Activated T-helper 1 cell treated with anti-CD3 and anti-CD28 coated beads, Interleukin-2, amount 50 U/mL, for 16 hours (primary cell): ENCODE measurements at regions not wholly inside any gene's neighbourhood (a gene's known extent, or its start where the extent isn't known, plus 50 kb on each side); places are given as distances from the start of the nearest gene placed in this dataset.

Experiments used
- DNase-seq, 2 donors: peaks; one replicate each; pipeline ENCODE4 v3.0.0-alpha.2; 2020; ENCODE audit warnings: low read depth in 1 of 2, low spot score in 1 of 2

DNA sequence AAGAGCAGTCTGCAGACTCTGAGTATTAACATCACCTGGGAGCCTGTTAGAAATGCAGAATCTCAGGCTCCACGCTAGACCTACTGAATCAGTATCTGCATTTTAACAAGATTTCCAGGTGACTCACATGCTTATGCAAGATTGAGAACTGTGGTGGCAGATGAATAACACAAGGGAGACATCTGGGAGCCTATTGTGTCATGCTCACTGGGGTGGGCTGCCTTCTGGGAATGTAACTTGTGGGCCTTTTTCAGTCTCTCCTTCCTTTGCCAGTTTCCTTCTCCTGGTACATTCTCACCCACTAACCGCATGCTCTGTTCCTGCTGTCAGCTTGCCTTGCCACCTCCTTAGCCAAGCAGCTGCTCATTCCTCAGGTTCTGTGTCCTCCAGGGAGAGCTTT is 176.6 kb upstream of the C9orf72 start:
- no peak for DNase-seq

DNA sequence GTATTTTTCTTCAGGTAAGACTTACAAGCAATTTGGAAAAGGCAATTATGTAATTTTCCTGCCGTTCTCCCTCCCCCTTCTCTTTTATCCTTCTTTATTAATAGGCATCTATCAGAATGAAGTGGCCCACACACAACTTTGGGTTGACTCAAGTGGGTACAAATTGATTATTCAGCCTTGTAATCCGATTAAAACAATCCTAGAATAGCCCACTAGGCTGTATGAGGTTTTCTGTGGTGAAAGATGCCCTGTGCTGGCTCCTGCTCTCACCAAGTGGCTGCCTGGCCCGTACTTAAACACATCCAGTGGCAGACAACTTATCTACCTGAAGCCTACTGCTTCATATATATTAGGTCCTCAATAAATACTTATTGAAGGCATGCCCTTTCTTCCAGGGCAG is 177.3 kb upstream of the C9orf72 start:
- DNase-seq = no peak

DNA sequence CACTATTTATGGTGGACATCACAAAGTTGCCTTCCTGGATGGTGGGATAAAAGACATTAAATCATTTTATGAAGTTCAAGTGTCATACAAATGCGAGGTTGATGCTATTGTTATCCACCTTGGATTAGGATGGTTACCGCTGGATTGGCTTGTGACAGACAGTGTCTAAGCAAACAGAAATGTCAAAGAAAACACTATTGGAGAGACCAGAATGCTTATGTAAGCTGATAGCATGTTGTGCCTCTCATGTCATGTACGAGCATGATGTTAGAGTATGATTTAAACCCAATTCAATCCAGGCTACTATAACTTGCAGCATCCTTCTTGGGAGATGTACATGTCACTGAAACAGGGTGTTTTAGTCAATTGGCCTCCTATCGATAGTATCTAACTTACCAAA is 178.8 kb upstream of the C9orf72 start:
- DNase-seq = no peak

DNA sequence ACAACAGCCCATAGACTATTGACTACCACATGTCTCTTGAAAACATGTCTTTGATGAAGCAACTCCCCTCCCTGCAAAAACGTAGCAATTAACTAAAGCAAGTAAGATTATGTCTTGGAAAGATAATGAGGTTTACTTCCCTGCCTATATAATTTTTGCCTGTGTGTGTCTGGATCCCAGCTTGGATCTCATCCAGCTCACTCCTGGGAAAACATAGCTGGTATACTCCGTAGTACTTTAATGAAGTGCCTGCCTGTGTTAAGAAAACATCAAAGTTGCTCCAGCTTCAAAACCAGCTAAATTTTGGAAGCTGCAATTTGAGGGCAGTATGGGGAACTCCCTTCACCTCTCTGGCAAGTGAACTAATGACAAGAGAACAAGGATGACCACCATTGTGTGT is 182.6 kb upstream of the C9orf72 start:
- no peak for DNase-seq

DNA sequence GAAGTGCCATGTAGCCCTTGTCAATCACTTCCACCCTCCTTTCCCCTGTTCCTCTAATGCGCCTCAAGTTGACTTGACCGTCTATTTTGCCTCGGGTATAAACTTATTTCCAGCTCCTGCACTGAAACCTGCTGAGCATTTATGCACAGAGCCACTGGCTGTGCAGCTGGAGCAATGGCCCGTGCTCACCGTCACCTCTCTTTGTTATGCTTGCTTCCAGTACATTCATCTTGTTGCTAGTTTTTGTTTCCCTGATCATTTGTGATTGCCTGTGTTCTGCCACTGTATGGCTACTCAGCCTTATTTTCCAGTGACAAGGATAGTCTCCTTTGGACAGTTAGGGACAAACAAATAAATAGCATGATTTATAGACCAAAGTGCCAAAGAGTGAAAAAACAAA is 183.1 kb upstream of the C9orf72 start:
- DNase-seq = no peak

DNA sequence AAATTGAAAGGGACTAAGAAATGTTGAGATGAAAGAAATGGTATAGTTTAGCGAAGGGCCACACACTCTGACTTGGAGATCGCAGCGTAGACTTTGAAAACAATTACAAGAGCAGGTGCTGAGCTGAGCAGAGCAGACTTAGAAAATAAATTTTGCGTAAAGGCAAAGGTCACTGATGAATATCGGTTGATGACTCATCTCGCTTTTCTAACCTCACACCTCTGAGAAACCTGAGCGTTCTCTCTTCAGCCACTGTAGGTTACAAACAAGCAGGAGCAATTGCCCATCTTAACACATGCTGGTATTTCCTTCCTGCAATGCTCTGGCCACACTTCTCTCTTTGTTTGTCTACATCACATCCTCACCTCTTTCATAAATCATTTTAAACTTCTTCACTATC is 190.6 kb upstream of the C9orf72 start:
- DNase-seq = no peak

DNA sequence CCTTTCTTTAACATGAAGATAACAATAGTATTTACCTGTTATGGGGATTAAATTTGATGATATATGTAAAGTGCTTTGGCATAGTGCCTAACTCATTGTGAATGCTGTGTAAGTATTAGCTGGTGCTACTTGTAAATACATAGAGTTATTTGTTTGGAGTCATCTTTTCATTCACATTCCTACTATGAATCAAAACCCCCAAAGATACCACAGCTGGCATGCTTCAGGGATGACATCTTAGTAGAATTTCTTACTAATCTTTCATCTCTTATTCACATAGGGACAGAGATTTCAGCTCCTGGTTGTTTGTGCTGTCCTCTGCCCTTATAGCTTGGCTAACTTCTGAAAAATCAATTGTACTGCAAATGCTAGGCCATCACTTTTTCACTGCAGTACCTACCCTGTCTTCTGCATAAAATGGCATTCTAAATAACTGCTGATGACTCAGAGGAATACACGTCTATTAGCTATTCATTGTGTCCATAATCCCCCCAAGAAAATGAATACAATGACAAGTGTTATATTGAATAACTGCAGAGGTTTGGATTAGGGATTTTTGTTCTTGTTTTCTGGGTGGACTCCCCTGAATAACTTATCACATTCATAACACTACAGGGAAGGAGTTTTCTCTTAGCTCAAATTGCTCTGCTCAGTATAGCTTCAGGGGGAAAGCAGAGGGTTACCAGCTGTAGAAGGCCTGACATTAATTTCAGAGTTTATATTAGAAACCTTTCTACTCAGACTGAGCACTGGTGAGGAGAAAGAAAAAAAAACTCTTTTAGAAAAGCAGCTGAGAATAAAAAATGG is 192.2 kb upstream of the C9orf72 start:
- DNase-seq = no peak

DNA sequence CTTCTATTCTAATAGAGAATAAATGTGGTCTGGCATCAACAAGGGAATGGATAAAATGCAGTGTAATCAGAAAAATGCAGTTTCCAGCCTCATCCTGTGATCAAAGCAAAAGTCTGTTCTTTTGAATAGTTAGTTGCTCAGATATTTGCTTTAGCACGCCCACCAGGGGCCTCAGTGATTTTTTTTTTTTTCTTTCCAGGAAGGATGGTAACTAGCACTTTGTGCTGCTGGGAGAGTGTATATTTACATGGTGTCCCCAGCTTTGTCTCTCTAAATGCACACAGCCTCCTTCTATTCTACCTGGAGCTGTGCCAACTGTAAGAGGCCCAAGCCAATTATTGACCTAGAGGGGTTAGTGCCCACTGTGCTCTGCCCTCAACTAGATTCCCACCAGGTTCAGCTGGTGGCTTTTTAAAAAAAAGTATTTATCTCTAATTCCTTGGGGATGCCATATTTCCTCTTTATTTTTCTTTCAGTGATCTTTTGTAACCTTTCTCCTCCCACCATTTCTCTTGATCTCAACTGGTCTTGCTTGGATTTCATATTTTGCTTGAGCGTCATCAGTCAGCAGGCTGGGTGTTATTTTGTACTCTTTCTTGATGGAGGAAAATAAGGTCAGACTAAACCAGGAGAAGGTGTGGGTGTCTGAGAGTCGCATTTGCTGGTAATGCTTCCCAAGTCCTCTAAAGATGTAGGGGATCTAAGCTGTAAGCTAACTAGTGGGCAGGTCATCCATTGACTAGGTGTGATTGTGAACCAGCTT is 193.0 kb upstream of the C9orf72 start:
- DNase-seq = no peak

DNA sequence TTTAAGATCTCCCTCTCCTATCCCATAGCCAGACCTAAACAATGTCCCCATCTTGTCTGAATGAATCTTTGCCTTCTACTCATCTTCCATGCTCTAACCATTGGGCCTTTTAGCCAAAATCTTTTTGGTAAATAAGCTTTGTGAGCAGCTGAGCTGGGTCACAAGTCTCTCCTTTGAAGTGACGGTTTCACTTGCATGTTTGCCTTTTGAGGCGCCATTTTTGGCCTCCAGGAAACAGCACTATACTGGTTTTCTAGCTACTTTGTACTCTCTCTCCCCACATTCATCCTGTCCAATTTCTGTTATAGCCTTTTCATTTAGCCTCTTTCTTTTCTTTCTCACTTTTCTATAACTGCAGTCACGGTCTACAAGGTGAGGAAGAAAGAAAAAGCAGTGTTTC is 195.5 kb upstream of the C9orf72 start:
- DNase-seq = no peak

DNA sequence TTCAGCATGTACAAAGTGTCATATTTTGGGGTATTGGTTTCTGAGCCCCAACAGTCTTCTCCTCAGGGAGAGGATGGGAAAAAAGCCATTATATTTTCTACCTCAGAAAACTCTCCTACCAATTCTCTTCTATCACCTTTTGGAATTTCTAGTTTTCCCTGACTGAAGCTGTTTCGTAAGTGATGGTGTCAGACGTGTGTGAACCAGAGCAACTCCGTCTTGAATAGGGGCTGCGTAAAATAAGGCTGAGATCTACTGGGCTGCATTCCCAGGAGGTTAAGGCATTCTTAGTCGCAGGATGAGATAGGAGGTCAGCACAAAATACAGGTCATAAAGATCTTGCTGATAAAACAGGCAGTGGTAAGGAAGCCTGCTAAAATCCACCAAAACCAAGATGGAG is 197.3 kb upstream of the C9orf72 start:
- no peak for DNase-seq

DNA sequence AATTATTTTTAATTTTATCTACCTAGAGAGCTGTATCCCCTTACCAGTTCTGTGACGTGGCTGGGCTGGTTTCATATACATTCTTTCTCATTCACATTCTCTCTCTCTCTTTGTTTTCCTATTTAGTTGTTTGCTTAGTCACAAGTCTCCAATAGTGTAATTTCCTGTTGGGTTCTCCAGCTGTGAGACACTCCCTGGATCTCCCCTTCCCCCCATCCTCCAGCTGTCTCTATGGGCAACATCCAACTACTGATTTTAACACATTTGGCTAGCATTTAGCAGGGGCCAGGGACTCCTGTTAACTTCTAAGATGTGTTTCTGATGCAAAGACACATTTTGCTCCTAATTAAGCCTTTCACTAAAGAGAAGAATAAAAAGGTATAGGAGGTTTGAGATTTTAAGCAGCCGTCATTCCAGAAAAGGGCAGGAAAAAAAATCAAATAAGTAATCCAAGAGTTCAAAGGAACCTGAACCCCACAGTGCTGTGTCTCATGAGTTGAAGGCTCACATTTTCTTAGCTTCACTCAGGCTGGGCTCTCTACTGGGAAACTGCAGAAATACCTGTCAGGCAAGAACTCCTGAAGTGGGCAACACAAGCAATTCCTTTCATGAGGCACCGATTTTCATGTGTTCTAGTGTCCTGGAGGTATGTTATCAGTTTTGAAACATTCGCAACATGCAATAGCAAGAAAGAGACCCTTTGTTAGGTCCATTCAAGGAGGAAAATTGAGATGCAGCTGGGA is 198.7 kb upstream of the C9orf72 start:
- no peak for DNase-seq

DNA sequence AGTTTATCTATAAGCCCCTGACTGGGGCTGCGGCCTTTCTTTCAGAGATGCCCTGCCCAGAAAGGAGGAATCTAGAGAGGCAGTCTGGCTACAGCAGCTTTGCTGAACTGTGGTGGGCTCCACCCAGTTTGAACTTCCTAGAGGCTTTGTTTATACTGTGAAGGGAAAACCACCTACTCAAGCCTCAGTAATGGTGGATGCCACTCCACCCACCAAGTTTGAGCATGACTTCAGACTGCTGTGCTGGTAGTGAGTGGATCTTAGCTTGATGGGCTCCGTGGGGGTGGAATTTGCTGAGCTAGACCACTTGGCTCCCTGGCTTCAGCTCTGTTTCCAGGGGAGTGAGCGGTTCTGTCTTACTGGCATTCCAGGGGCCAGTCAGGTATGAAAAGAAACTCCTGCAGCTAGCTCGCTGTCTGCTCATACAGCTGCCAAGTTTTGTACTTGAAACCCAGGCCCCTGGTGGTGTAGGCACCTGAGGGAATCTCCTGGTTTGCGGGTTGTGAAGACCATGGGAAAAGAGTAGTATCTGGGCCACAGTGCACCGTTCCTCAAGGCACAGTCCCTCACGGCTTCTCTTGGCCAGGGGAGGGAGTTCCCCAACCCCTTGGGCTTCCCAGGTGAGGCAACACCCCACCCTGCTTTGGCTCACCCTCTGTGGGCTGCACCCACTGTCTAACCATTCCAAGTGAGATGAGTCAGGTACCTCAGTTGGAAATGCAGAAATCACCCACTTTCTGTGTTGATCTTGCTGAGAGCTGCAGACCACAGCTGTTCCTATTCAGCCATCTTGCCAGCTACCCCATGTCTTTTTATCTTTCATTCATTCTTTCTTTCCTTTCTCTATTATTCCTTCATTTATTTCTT is 211.8 kb upstream of the C9orf72 start:
- DNase-seq = no peak

DNA sequence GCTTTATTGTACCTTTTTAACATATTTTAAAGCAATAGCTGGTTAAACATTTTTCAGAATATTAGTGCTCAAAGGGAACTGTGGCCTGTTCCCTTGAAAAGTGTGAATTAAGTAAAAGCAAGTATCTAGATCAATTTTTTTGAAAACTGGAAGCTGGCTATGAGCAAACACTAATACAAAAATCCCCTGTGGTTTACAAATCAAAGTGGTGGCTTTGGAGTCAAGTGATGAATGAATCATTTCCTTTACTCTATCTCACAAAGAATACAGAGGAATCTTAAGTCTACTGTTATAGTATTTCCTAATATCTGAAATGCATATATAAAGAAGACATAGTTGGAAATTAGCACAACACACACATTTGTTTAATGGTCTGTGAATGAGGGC is 212.4 kb upstream of the C9orf72 start:
- no peak for DNase-seq

DNA sequence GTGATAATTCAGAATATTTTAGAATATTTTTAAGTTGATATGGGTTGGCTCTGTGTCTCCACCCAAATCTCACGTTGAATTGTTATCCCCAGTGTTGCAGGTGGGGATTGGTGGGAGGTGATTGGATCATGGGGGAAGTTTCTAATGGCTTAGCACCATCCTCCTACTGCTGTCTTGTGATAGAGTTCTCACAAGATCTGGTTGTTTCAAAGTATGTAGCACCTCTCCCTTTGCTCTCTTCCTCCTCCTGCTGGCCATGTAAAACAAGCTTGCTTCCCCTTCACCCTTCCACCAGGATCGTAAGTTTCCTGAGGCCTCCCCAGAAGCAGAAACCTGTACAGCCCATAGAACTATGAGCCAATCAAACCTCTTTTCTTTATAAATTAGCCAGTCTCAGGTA is 214.6 kb upstream of the C9orf72 start:
- no peak for DNase-seq

DNA sequence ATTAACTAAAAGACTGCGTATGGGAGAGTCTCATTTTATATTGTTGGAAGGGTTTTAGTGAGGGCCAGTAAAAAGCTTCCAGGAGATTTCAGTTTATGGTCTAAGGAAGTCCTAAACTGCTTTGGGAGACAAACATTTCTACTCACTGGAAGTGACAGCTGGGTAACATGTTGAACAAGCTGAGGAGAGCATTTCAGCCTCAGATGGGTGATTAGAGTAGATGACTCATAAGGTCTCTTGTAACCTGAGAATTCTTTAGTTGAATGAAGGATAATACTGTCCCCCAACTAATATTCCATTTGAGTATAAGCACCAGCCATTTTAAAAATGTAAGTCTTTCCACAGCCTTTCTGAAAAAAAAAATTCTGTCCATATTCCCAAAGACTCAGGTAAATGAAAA is 218.0 kb upstream of the C9orf72 start:
- DNase-seq = no peak

DNA sequence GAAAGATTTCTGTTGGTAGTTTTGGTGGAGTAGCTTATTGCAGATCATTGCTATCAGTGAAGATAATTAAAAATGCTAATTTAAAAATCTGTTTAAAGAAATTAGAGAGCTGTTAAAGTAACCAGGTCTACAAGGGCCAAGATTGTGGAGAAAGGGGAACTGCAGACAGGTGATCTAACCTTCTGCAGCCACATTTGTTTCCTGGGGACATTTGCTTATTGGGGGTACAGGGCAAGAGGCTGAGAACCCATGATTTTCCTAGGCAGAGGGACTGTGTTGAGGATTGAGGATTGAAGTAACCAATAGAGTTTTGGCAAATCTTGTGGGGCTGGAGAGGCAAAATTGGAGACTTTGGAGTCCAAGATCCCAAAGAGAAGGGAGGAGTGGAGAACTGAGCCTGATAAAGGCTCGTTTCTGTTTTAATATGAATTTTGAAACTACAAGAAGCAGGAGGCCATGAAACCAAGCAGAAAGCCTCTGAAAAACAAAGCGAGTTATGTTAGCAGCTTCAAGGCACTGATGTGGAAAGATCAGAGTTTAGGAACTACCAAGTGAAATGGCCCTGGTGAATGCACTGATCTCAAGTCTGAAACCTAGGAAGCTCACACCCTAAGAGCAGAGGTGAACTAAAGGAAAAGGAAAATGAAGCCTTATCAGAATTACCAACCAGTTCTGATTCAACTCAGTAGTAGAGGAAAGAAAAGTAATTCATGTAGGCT is 219.8 kb upstream of the C9orf72 start:
- no peak for DNase-seq

DNA sequence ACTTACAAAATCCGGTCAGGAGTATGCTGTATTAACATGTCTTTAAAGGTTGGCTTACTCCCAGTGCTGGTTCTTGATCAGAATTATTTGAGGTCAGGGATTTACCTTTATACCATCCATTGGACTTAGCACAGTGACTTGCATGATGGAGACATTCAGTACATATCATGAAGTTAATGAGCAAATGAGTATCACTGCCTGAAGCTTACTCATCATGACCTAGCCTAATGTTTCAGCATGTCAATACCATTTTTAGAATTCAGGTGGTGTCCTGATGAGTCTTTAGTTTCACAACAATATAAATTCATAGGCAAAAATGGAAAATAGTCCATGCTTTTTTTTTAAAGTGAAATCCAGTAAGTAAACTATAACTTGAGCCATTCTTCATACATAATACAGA is 226.0 kb upstream of the C9orf72 start:
- DNase-seq = no peak

DNA sequence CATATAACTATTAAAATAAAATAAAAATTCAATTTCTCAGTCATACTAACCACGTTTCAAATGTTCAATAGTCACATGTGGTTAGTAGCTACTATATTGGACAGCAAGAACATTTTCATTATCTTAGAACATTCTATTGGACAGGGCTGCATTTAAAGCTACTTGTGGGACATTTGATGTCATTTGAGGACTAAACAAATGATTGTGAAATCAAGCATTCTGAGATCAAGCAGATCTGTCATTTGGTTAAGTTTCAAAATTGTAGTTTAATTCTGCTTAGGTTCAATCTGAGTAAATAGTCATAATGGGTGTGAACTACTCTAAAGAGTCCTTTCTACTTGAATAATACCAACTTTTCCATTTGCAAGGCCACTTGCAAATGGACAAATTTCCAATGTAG is 226.9 kb upstream of the C9orf72 start:
- DNase-seq = no peak

DNA sequence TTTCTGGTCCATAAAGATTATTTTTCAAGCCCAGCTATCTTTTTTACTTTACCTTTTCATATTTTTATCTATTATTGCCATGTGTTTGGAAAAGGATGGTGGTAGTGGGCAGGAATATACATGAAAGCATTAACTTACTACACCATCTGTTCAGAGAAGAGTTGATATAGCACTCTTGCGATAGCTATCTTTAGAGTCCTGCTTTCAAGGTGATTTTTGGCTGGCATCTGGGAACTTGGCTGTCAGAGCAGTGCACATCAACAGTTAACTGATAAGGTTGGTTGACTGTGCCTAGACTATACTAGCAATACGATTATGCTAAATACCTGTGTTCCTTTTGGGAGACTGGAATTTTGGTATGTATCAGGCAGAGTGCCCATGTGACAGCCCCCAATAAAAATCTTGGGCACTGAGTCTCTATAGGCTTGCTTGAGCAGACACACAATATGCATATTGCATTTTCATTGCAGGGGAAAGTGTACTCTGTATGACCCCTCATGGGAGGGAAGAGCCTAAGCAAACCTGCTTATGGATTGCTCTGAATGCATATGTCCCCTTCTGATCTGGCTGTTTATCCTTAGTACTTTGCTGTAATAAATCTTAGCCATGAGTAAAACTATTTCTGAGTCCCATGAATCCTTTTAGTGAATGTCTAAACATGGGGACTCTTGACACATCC is 227.6 kb upstream of the C9orf72 start:
- no peak for DNase-seq

DNA sequence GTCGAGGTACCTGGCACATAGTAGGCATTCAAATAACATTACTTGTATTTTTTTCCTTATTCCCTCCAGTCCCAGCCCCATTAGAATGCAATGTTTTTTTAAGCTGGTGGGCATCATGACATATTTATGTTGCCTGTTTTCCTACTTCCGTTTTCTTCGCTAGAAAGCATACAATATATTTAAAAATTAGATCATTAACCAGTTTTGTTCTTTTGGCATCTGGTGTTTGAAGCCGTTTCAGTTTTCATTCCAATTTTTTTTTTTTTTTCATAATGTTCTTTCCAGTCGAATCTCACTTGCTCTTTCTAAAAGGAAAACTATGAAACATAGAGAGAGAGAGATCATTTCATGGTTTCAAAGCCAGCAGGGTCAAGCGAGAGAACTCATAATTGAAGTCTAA is 228.3 kb upstream of the C9orf72 start:
- no peak for DNase-seq
